HCT116 (cell line): ENCODE measurements at regions not wholly inside any gene's neighbourhood (a gene's known extent, or its start where the extent isn't known, plus 50 kb on each side); places are given as distances from the start of the nearest gene placed in this dataset.

Experiments
- ATAC-seq: fragments of 200-7000 bp; cut with Tn5 transposase; 2 replicates; pipeline ENCODE4 v1.9.1; 2020; ENCODE audit warnings: mild to moderate bottlenecking, moderate library complexity
- BruUV-seq: library from RNA; stranded (reverse); fragments of 400-500 nt; replicated peaks from 2 replicates; lab custom pipeline; 2021; lab: Mats Ljungman, UMichigan
- CTCF ChIA-PET: fragments of 300-600 bp; sonication (Branson Sonifier 250); formaldehyde crosslinking; loops from one replicate; lab custom pipeline; 2021; ENCODE audit warnings: antibody characterized with exemption; lab: Charles Lee
- POLR2A ChIA-PET: fragments of 300-600, 350-600 bp; sonication (Branson Sonifier 250); formaldehyde crosslinking; loops from one replicate; lab custom pipeline; 2021; ENCODE audit warnings: antibody characterized with exemption; lab: Charles Lee
- RAD21 ChIA-PET, 2 experiments: fragments of 300-600 bp; sonication (Branson Sonifier 250); formaldehyde crosslinking; loops; one replicate each; lab custom pipeline; 2023; ENCODE audit warnings: low total read pairs in 2 of 2; ENCODE audit not compliant: uncharacterized antibody in 2 of 2, unreplicated experiment in 2 of 2, low non-redundant PET in 1 of 2; lab: Charles Lee
- DNase-seq: peaks from one replicate; pipeline ENCODE4 v3.0.0-alpha.2; 2010; ENCODE audit warnings: low read depth, low spot score
- H2AFZ ChIP-seq: fragments of 200-600 bp; shearing (Covaris generic), sonication (generic); 2 replicates; pipeline ENCODE4 v1.6.1; 2017; ENCODE audit warnings: low read depth, mixed run types, mixed read lengths, antibody characterized with exemption, low read length; ENCODE audit not compliant: poor library complexity, severe bottlenecking
- H3K27ac ChIP-seq: 2 replicates; pipeline ENCODE4 v1.5.1; 2012; ENCODE audit warnings: low read depth, low read length
- H3K27me3 ChIP-seq: fragments of 200-600 bp; sonication (generic); 2 replicates; pipeline ENCODE4 v1.6.1; 2016; ENCODE audit warnings: mixed run types, low read length, mixed read lengths; ENCODE audit not compliant: insufficient read depth
- H3K36me3 ChIP-seq, 2 experiments: fragments of 200-500 bp in 1 of 2; fragments of 200-600 bp in 1 of 2; sonication (Bioruptor generic) in 1 of 2; sonication (generic) in 1 of 2; 2 replicates each; pipeline versions ENCODE4 v1.5.1 to v1.6.1; 2014 to 2016; ENCODE audit warnings: low read length in 2 of 2, inconsistent platforms in 1 of 2, mixed read lengths in 1 of 2, mixed run types in 1 of 2; ENCODE audit not compliant: insufficient read depth in 2 of 2, control insufficient read depth in 1 of 2
- H3K4me1 ChIP-seq, 2 experiments: fragments of 200-600 bp in 1 of 2; sonication (generic) in 1 of 2; 2 replicates each; pipeline versions ENCODE4 v1.5.1 to v1.6.1; 2012 to 2017; ENCODE audit warnings: low read length in 2 of 2, inconsistent platforms in 1 of 2, mild to moderate bottlenecking in 1 of 2, mixed read lengths in 1 of 2, mixed run types in 1 of 2, moderate library complexity in 1 of 2; ENCODE audit not compliant: insufficient read depth in 2 of 2, control insufficient read depth in 1 of 2
- H3K4me2 ChIP-seq: fragments of 200-600 bp; sonication (generic); 2 replicates; pipeline ENCODE4 v1.6.1; 2017; ENCODE audit warnings: mixed run types, low read length, mixed read lengths
- H3K4me3 ChIP-seq, 2 experiments: fragments of 200-600 bp in 1 of 2; sonication (generic) in 1 of 2; replicated peaks in 1 of 2; 2 replicates each; pipeline ENCODE4 v1.5.1; 2011 to 2016; ENCODE audit warnings: low read length in 2 of 2, control low read depth in 1 of 2, low read depth in 1 of 2, mild to moderate bottlenecking in 1 of 2, mixed read lengths in 1 of 2, mixed run types in 1 of 2
- H3K79me2 ChIP-seq: fragments of 200-600 bp; sonication (generic); 2 replicates; pipeline ENCODE4 v1.6.1; 2017; ENCODE audit warnings: mild to moderate bottlenecking, mixed run types, low read length, moderate library complexity, mixed read lengths; ENCODE audit not compliant: insufficient read depth
- H3K9ac ChIP-seq: fragments of 200-600 bp; sonication (generic); 2 replicates; pipeline ENCODE4 v1.6.1; 2016; ENCODE audit warnings: low read length, mixed read lengths
- H3K9me2 ChIP-seq: fragments of 200-600 bp; sonication (generic), shearing (Covaris generic); 2 replicates; pipeline ENCODE4 v1.6.1; 2017; ENCODE audit warnings: mixed run types, mild to moderate bottlenecking, moderate library complexity; ENCODE audit not compliant: insufficient read depth
- H3K9me3 ChIP-seq, 2 experiments: fragments of 200-500 bp in 1 of 2; fragments of 200-600 bp in 1 of 2; sonication (Bioruptor generic) in 1 of 2; sonication (generic) in 1 of 2; 2 replicates each; pipeline ENCODE4 v1.6.1; 2014 to 2017; ENCODE audit warnings: low read length in 2 of 2, mixed read lengths in 2 of 2, inconsistent platforms in 1 of 2, low read depth in 1 of 2, mild to moderate bottlenecking in 1 of 2, mixed run types in 1 of 2, moderate library complexity in 1 of 2; ENCODE audit not compliant: control insufficient read depth in 1 of 2, insufficient read depth in 1 of 2
- H4K20me1 ChIP-seq: fragments of 200-600 bp; sonication (generic), shearing (Covaris generic); 2 replicates; pipeline ENCODE4 v1.6.1; 2017; ENCODE audit warnings: mixed run types, mild to moderate bottlenecking, moderate library complexity; ENCODE audit not compliant: insufficient read depth
- ATF3 ChIP-seq: IDR thresholded peaks from 2 replicates; pipeline ENCODE4 v1.6.1; 2012
- CBX3 ChIP-seq: IDR thresholded peaks from 2 replicates; pipeline ENCODE4 v1.6.1; 2012; ENCODE audit warnings: low read depth
- CEBPB ChIP-seq: IDR thresholded peaks from 2 replicates; pipeline ENCODE4 v1.6.1; 2012; ENCODE audit warnings: low read depth
- CTCF ChIP-seq, 3 experiments: fragments of 200-600 bp in 1 of 3; sonication (generic) in 1 of 3; IDR thresholded peaks in 2 of 3; conservative IDR thresholded peaks in 1 of 3; 2 replicates each; pipeline ENCODE4 v1.5.1; 2012 to 2017; ENCODE audit warnings: low read depth in 2 of 3, low read length in 2 of 3, antibody characterized with exemption in 1 of 3, borderline replicate concordance in 1 of 3, control low read depth in 1 of 3, mild to moderate bottlenecking in 1 of 3, mixed read lengths in 1 of 3, mixed run types in 1 of 3, moderate library complexity in 1 of 3; ENCODE audit not compliant: insufficient read depth in 1 of 3
- ELF1 ChIP-seq: IDR thresholded peaks from 2 replicates; pipeline ENCODE4 v1.6.1; 2012; ENCODE audit warnings: low read depth, borderline replicate concordance
- EZH2 ChIP-seq: fragments of 200-600 bp; sonication (generic); IDR thresholded peaks from 2 replicates; pipeline ENCODE4 v1.6.1; 2017; ENCODE audit warnings: antibody characterized with exemption, mixed run types
- FOSL1 ChIP-seq: IDR thresholded peaks from 2 replicates; pipeline ENCODE4 v1.6.1; 2012; ENCODE audit warnings: low read depth
- JUND ChIP-seq: IDR thresholded peaks from 2 replicates; pipeline ENCODE4 v1.6.1; 2012
- MAX ChIP-seq: IDR thresholded peaks from 2 replicates; pipeline ENCODE4 v1.6.1; 2012
- POLR2AphosphoS5 ChIP-seq: IDR thresholded peaks from 2 replicates; pipeline ENCODE4 v1.6.1; 2011; ENCODE audit warnings: mild to moderate bottlenecking, low read depth, low read length, moderate library complexity
- RAD21 ChIP-seq: IDR thresholded peaks from 2 replicates; pipeline ENCODE4 v1.6.1; 2012; ENCODE audit warnings: low read depth, mild to moderate bottlenecking
- SIN3A ChIP-seq: IDR thresholded peaks from 2 replicates; pipeline ENCODE4 v1.6.1; 2012; ENCODE audit warnings: low read depth
- SP1 ChIP-seq: IDR thresholded peaks from 2 replicates; pipeline ENCODE4 v1.6.1; 2012; ENCODE audit warnings: low read depth
- SRF ChIP-seq: IDR thresholded peaks from 2 replicates; pipeline ENCODE4 v1.6.1; 2012; ENCODE audit warnings: low read depth
- ZBTB33 ChIP-seq: IDR thresholded peaks from 2 replicates; pipeline ENCODE4 v1.6.1; 2011; ENCODE audit warnings: mild to moderate bottlenecking, low read length, moderate library complexity; ENCODE audit not compliant: insufficient replicate concordance; ENCODE audit errors: extremely low read depth
- ZNF274 ChIP-seq: fragments of 200-500 bp; sonication (Bioruptor generic); IDR thresholded peaks from 2 replicates; pipeline ENCODE4 v1.6.1; 2014; ENCODE audit warnings: mild to moderate bottlenecking, low read depth, low read length, inconsistent platforms
- intact Hi-C: fragments of 100-400 bp; cut with micrococcal nuclease; formaldehyde crosslinking; loops from 2 replicates; pipeline ENCODE4 v1.10.0; 2022

- BruUV-seq: no TSS peak
- H3K9me3 ChIP-seq: peaks cover 4 to 22% of the 10 kb centered on the region in 2 experiments; a peak in 1 of 4 replicates
- ChIA-PET CTCF (no interaction called here), POLR2A (no interaction called here), RAD21 (no interaction called here)
- no peaks in the 10 kb centered on the region for H3K36me3 ChIP-seq
- H2AFZ ChIP-seq: no peak overlapping the region
- no peak for DNase-seq
- no peak overlapping the region for H3K9ac ChIP-seq
- ATAC-seq: no peak
- TF ChIP-seq CBX3 (no peak), ZNF274 (no peak), SP1 (no peak), ZBTB33 (no peak), POLR2AphosphoS5 (no peak), ELF1 (no peak)
- H3K27me3 ChIP-seq: no peaks in the 10 kb centered on the region
- no peak overlapping the region for H3K27ac ChIP-seq
- H4K20me1 ChIP-seq: no peaks in the 10 kb centered on the region
- intact Hi-C loops: no loop called here
- H3K4me3 ChIP-seq: no peak overlapping the region
- H3K79me2 ChIP-seq: no peaks in the 10 kb centered on the region
- no peak overlapping the region for H3K4me2 ChIP-seq
- no peaks in the 10 kb centered on the region for H3K9me2 ChIP-seq
- no peaks in the 10 kb centered on the region for H3K4me1 ChIP-seq
Measured at GRCh38 chr4:64121803-64122202, 287.4 kb downstream of the TECRL start.

GRCh38 chr4:64105903-64106302, 303.3 kb downstream of the TECRL start:
- ATAC-seq (no peak), DNase-seq (no peak)
- POLR2A ChIA-PET: no interaction called here
- Histone ChIP-seq H3K79me2 (no peaks in the 10 kb centered on the region), H3K27ac (no peak overlapping the region), H3K27me3 (no peaks in the 10 kb centered on the region), H3K9me3 (peaks cover 2 to 9% of the 10 kb centered on the region in 2 experiments; a peak in 1 of 4 replicates), H2AFZ (no peak overlapping the region), H3K4me1 (no peaks in the 10 kb centered on the region), H3K36me3 (no peaks in the 10 kb centered on the region), H3K4me2 (no peak overlapping the region), H3K4me3 (no peak overlapping the region), H3K9me2 (no peaks in the 10 kb centered on the region), H4K20me1 (no peaks in the 10 kb centered on the region), H3K9ac (no peak overlapping the region)
- RAD21 ChIA-PET: no interaction called here
- BruUV-seq: no TSS peak
- CTCF ChIA-PET: no interaction called here
- intact Hi-C loops: no loop called here
- no peak for TF ChIP-seq ATF3
- no peak for TF ChIP-seq RAD21
- TF ChIP-seq CTCF (IDR thresholded peaks at IDR 0.05 in 2 of 3, conservative IDR thresholded peaks at IDR 0.05 in 1 of 3; ENCODE audit: borderline replicate concordance in 1 of 3, insufficient read depth in 1 of 3, low read depth in 2 of 3, low read length in 2 of 3): no peak
- TF ChIP-seq JUND: no peak
- no peak for TF ChIP-seq FOSL1
- no peak for TF ChIP-seq SRF
- TF ChIP-seq MAX: no peak
- TF ChIP-seq SP1: no peak
- no peak for TF ChIP-seq CEBPB
- no peak for TF ChIP-seq POLR2AphosphoS5
- no peak for TF ChIP-seq ZNF274
- TF ChIP-seq CBX3: no peak
- no peak for TF ChIP-seq ELF1
- no peak for TF ChIP-seq SIN3A
- no peak for TF ChIP-seq EZH2
